ENCODE measurements at regions not wholly inside any gene's neighbourhood (a gene's known extent, or its start where the extent isn't known, plus 50 kb on each side); places are given as distances from the start of the nearest gene placed in this dataset.

DNA sequence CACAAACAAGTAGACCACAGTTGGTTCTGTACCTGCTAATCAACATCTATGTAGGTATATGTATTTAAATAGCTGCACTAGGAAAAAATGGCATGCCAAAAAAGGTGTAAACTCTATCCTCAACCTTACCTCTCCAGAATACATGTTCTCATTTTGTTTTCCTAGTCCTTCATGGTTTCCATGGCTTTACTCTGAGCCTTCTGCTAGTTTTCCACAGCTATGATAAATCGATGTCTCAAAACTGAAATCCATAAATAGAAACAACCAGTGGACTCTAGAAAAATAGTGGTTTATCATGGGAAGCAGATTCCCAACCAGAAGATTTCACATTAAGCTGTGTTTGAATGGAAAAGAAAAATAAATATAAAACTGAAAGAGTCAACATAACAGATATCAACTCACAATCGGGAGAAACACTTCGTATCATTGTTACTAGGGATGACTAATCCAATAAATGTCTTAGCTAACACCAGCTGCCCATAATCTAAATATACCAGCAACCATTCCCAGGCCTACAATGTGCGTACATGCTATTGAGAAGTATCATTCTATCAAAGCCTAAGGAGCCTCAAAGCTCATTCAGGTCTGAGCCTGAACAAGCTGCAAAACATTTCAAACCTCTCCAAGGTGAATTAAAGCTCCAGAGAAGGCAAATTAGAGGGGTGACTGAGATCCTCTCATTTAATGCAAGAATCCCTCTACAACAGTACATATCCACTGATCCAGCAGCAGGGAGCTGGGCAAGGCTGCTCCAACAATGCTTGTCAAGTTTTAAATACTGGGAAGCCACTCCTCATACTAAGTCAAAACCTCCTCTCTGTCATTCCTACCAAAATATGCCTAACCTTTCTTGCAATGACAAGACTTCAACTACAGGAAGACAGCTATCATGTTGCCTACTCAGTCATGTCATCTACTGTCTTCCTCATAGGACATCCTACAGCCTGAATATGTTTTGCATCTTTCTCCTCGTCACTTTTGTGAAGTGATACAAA lies 90.2 kb downstream of the KCTD12 start:
- DNase-seq: no peak

- DNase-seq: peak; percentile 82
Measured at GRCh38 chr13:76792731-76793347, 93.4 kb downstream of the KCTD12 start.

- peak; percentile 58 for DNase-seq
Measured at GRCh38 chr13:76790980-76791819, 95.0 kb downstream of the KCTD12 start.

DNA sequence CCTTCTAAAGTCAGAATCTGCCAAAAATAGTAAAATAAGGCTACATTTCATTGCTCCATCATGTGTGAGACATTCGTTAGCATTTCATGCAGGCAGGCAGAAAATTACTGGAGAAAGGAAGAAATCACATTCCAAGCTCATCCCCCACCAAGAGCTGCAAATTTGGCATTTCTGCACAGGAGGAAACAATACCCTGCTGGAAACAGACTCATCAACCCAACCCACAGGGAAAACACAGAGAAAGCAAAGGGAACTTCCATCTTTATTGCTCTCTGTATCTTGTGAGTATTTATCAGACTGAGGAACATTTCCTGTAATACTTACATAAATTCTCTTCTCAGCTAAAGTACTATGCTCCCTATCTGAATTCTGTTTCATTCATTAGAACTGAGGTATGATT lies 95.7 kb downstream of the KCTD12 start:
- peak; percentile 67 for DNase-seq

- no peak for DNase-seq
Measured at GRCh38 chr13:76783798-76784197, 102.4 kb downstream of the KCTD12 start.

DNA sequence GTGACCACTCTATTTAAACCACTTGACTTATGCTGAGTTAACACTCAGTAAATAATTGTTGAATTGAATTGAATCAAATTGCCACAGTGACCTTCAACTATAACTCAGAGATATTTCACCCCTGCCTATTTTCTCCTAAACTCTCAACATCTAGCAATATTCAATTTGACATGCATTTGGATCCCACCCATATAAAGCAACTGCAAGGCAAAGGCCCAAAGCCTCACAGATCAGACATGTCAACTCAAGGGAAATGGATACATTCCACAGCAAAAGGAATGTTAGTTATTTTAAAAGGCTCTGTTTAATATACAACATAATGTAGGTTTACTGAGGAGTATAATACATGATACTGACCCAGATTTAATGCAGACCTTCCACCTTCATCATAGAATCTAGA lies 107.4 kb downstream of the KCTD12 start:
- peak; percentile 30 for DNase-seq

DNA sequence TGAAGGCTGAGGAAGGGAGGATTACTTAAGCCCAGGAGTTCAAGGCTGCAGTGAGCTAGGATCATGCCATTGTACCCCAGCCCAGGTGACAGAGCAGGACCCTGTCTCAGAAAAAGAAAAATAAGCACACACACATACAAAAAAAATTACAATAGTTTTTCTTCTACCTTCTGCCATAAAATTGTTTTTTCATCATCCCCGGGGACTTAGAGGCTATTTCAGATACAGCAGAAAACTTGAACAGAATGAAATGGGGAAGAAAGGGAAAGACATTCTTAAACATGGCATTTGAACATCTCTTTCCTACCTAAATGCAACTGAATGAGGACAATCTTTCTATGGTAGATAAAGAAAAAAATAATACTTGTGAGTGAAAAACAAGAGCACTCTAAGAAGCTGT lies 109.1 kb downstream of the KCTD12 start:
- DNase-seq: no peak

GRCh38 chr13:76775088-76775740 lies 111.0 kb downstream of the KCTD12 start:
- no peak for DNase-seq

- DNase-seq: peak; percentile 33
Measured at GRCh38 chr13:76773448-76774094, 112.6 kb downstream of the KCTD12 start.

- no peak for DNase-seq
Measured at GRCh38 chr13:76772241-76772640, 114.0 kb downstream of the KCTD12 start.

- DNase-seq: peak; percentile 61
Measured at GRCh38 chr13:76769271-76769791, 116.9 kb downstream of the KCTD12 start.

DNA sequence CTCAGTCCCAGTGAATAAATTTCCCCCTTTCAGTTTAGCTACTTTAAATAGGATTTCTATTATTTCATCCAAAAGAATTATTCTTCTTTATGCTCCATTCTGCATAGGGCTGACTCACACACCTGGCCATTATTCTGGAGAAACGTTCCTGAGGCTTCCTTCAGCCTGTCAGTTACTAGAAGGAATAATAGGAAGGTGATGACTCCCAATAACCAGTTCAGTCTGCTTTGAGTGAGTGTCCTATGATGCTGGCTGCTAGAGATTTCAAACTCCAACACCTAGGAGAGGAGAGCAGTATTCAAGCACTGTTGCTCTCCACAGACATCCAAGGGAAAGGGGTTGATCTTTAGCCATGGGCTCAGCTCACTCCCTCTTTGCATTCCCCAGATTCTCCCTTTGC lies 117.8 kb downstream of the KCTD12 start:
- no peak for DNase-seq

- DNase-seq: no peak
Measured at GRCh38 chr13:76764916-76765315, 121.3 kb downstream of the KCTD12 start.

DNA sequence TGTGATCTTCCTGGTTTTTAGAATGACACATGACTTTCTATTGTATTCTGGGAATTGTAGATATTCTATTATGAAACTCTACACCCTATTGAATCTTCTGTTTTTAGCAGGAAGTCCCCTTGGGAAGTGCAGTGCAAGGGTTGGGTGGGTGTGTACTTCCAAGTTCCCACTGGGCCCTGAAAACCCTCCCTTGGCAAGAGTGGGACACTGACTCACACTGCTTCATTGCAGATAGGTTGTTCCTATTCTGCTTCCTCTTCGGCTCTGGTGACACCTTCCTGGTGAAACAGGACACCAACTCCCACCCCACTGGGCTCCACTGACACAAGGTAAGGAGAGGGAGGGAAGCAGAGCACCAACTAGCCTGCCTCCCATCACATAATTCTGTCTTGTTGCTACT lies 121.8 kb downstream of the KCTD12 start:
- DNase-seq: peak; percentile 28

DNA sequence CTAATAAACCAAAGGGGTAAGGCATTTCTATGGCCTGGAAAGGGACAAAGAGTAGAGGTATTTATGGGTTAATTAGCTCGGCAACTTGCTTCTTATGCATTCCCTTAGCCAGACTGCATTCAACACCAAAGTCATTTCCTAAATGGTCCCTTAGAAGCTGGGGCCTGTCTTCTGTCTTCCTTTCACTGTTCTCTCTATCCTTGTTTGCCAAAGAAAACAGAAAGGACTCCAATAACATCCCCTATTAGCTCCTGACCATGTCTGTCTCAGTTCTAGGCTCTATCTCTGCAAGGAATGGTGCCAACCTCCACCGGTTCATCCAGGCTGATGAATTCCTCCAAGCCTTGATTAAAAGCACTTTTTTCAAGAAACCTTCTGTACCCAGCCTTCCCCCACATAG lies 123.5 kb downstream of the KCTD12 start:
- no peak for DNase-seq

DNA sequence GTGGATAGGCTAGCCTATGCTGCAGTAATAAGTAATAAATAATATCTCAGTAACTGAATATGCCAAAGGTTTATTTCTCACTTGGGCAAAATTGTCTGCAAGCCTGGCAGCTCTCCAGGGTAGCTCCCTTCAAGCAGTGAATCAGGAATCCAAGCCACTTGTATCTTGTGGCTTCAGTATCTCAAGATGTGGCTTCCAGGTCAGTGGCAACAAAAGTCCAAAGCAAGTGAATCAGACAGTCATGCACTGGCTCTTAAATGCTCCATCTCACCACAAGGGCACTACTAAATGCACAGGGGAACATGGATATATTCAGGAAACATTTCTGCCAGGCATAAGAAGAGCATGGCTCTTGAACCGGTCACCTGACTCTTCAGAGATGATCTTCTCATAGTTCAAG lies 126.3 kb downstream of the KCTD12 start:
- DNase-seq: no peak

DNA sequence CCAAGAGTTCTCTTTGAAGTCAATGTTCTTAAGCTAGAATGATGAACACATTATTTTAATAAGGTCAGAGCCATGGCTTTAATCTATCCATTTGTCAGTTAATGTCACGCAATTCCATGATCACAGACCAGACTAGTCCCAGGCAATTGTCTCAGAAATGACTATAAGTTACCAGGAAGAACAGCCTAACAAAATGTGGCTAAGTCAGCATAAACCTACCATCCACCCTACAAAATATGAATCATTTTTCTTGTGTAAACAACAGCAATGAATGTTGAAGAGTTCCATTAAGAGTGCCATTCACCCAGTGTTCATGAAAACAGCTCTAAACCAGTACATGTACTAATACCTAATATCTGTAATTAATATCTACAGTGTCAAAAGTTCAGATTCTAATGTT lies 127.5 kb downstream of the KCTD12 start:
- no peak for DNase-seq

GRCh38 chr13:76758257-76758656 lies 127.9 kb downstream of the KCTD12 start:
- no peak for DNase-seq

GRCh38 chr13:76756451-76756850 lies 129.8 kb downstream of the KCTD12 start:
- no peak for DNase-seq

- peak; percentile 35 for DNase-seq
Measured at GRCh38 chr13:76754414-76754813, 131.8 kb downstream of the KCTD12 start.

GRCh38 chr13:76751278-76751677 lies 134.9 kb downstream of the KCTD12 start:
- DNase-seq: no peak

GRCh38 chr13:76750126-76750525 lies 136.1 kb downstream of the KCTD12 start:
- DNase-seq: no peak

All from fibroblast of skin of right quadriceps (primary cell).